ENCODE measurements at regions not wholly inside any gene's neighbourhood (a gene's known extent, or its start where the extent isn't known, plus 50 kb on each side); places are given as distances from the start of the nearest gene placed in this dataset.
"Not testable (repeated sequence)": the region's sequence is repeated elsewhere in the genome, so short reads cannot be mapped to it uniquely, and the experiment has no call there.

- intact Hi-C loops (cut with micrococcal nuclease; ENCODE audit: unreplicated experiment) = no loop called here
- Histone ChIP-seq H3K4me2 (no peak overlapping the region), H3K27me3 (ENCODE audit: insufficient read depth, low read depth) (no peaks in the 10 kb centered on the region), H3K9me2 (ENCODE audit: insufficient read depth) (no peaks in the 10 kb centered on the region; the same call in 1 of the 2 replicates), H3K4me3 (no peak overlapping the region), H3K27ac (no peak overlapping the region), H3K4me1 (replicated peaks; ENCODE audit: insufficient read depth) (no peaks in the 10 kb centered on the region), H3K36me3 (ENCODE audit: low read depth) (no peaks in the 10 kb centered on the region), H4K20me1 (ENCODE audit: insufficient read depth) (no peaks in the 10 kb centered on the region), H3K9me3 (ENCODE audit: insufficient read depth, low read depth) (peaks cover 6% of the 10 kb centered on the region; the same call in 1 of the 2 replicates), H3F3A (ENCODE audit: insufficient read depth, low read depth) (no peaks in the 10 kb centered on the region), H3K79me2 (ENCODE audit: low read depth) (no peaks in the 10 kb centered on the region), H2AFZ (no peak overlapping the region)
- POLR2A ChIA-PET (ENCODE audit: unreplicated experiment) = no interaction called here
- no TSS peak for BruUV-seq (replicated peaks)
- CTCF ChIA-PET = no interaction called here
- no peak for DNase-seq
- TF ChIP-seq EZH2 (IDR thresholded peaks at IDR 0.05; ENCODE audit: low read depth) (no peak), CTCF (conservative IDR thresholded peaks at IDR 0.05) (no peak)
These were observed 552.0 kb upstream of the USP24 start for GRCh38 chr1:55767171-55767570.

GRCh38 chr1:55765505-55765904 lies 550.3 kb upstream of the USP24 start:
- H3K27ac ChIP-seq; H2AFZ ChIP-seq; POLR2A ChIA-PET (ENCODE audit: unreplicated experiment); DNase-seq; H3F3A ChIP-seq (ENCODE audit: insufficient read depth, low read depth); intact Hi-C loops (cut with micrococcal nuclease; ENCODE audit: unreplicated experiment); H3K9me2 ChIP-seq (ENCODE audit: insufficient read depth); CTCF ChIA-PET; H3K9me3 ChIP-seq (ENCODE audit: insufficient read depth, low read depth); BruUV-seq (replicated peaks); H3K36me3 ChIP-seq (ENCODE audit: low read depth); H3K4me3 ChIP-seq; H4K20me1 ChIP-seq (ENCODE audit: insufficient read depth); H3K27me3 ChIP-seq (ENCODE audit: insufficient read depth, low read depth); H3K4me2 ChIP-seq; H3K4me1 ChIP-seq (replicated peaks; ENCODE audit: insufficient read depth); H3K79me2 ChIP-seq (ENCODE audit: low read depth): not testable (repeated sequence)

GRCh38 chr1:55751776-55752175 lies 536.6 kb upstream of the USP24 start:
- Histone ChIP-seq H3K79me2 (ENCODE audit: low read depth) (no peaks in the 10 kb centered on the region), H3K4me3 (no peak overlapping the region), H4K20me1 (ENCODE audit: insufficient read depth) (no peaks in the 10 kb centered on the region), H3K27me3 (ENCODE audit: insufficient read depth, low read depth) (no peaks in the 10 kb centered on the region), H3F3A (ENCODE audit: insufficient read depth, low read depth) (no peaks in the 10 kb centered on the region), H3K4me2 (no peak overlapping the region), H2AFZ (no peak overlapping the region), H3K27ac (no peak overlapping the region), H3K36me3 (ENCODE audit: low read depth) (no peaks in the 10 kb centered on the region), H3K9me2 (ENCODE audit: insufficient read depth) (no peaks in the 10 kb centered on the region), H3K9me3 (ENCODE audit: insufficient read depth, low read depth) (peaks cover 1% of the 10 kb centered on the region; the same call in 1 of the 2 replicates), H3K4me1 (replicated peaks; ENCODE audit: insufficient read depth) (no peaks in the 10 kb centered on the region)
- CTCF ChIA-PET = no interaction called here
- no peak for TF ChIP-seq CTCF (conservative IDR thresholded peaks at IDR 0.05)
- no peak for TF ChIP-seq EZH2 (IDR thresholded peaks at IDR 0.05; ENCODE audit: low read depth)
- intact Hi-C loops (cut with micrococcal nuclease; ENCODE audit: unreplicated experiment) = no loop called here
- BruUV-seq (replicated peaks) = no TSS peak
- POLR2A ChIA-PET (ENCODE audit: unreplicated experiment) = no interaction called here
- no peak for DNase-seq

GRCh38 chr1:55750628-55750995 lies 535.4 kb upstream of the USP24 start:
- no peak for DNase-seq
- no peaks in the 10 kb centered on the region for H3K4me1 ChIP-seq (replicated peaks; ENCODE audit: insufficient read depth)
- no peak overlapping the region for H3K27ac ChIP-seq
- H3K36me3 ChIP-seq (ENCODE audit: low read depth) = no peaks in the 10 kb centered on the region
- peaks cover 13% of the 10 kb centered on the region; the same call in 1 of the 2 replicates for H3K9me3 ChIP-seq (ENCODE audit: insufficient read depth, low read depth)
- ChIA-PET POLR2A (ENCODE audit: unreplicated experiment) (no interaction called here), CTCF (no interaction called here)
- no peaks in the 10 kb centered on the region for H4K20me1 ChIP-seq (ENCODE audit: insufficient read depth)
- H3F3A ChIP-seq (ENCODE audit: insufficient read depth, low read depth) = no peaks in the 10 kb centered on the region
- peak overlapping the region; percentile 17; the same call in 1 of the 2 replicates for H2AFZ ChIP-seq
- no peaks in the 10 kb centered on the region for H3K9me2 ChIP-seq (ENCODE audit: insufficient read depth)
- TF ChIP-seq CTCF (conservative IDR thresholded peaks at IDR 0.05) (no peak), EZH2 (IDR thresholded peaks at IDR 0.05; ENCODE audit: low read depth) (no peak)
- H3K27me3 ChIP-seq (ENCODE audit: insufficient read depth, low read depth) = no peaks in the 10 kb centered on the region
- H3K4me2 ChIP-seq = no peak overlapping the region
- no TSS peak for BruUV-seq (replicated peaks)
- intact Hi-C loops (cut with micrococcal nuclease; ENCODE audit: unreplicated experiment) = no loop called here
- H3K79me2 ChIP-seq (ENCODE audit: low read depth) = no peaks in the 10 kb centered on the region
- no peak overlapping the region for H3K4me3 ChIP-seq
